ENCODE measurements at regions not wholly inside any gene's neighbourhood (a gene's known extent, or its start where the extent isn't known, plus 50 kb on each side); places are given as distances from the start of the nearest gene placed in this dataset.

- DNase-seq (ENCODE audit: low read depth in 2 of 2): peak in 1 of 2 donors; percentile 16
- H3K4me3 ChIP-seq (replicated peaks in 1 of 2; ENCODE audit: low read depth in 2 of 2, low read length in 2 of 2): no peak overlapping the region
- TF ChIP-seq, protein P1, sequence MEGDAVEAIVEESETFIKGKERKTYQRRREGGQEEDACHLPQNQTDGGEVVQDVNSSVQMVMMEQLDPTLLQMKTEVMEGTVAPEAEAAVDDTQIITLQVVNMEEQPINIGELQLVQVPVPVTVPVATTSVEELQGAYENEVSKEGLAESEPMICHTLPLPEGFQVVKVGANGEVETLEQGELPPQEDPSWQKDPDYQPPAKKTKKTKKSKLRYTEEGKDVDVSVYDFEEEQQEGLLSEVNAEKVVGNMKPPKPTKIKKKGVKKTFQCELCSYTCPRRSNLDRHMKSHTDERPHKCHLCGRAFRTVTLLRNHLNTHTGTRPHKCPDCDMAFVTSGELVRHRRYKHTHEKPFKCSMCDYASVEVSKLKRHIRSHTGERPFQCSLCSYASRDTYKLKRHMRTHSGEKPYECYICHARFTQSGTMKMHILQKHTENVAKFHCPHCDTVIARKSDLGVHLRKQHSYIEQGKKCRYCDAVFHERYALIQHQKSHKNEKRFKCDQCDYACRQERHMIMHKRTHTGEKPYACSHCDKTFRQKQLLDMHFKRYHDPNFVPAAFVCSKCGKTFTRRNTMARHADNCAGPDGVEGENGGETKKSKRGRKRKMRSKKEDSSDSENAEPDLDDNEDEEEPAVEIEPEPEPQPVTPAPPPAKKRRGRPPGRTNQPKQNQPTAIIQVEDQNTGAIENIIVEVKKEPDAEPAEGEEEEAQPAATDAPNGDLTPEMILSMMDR (IDR thresholded peaks at IDR 0.05; ENCODE audit: low read depth, low read length): no peak
These were observed 114.9 kb upstream of the PRLR start for GRCh38 chr5:35345222-35345621.

DNA sequence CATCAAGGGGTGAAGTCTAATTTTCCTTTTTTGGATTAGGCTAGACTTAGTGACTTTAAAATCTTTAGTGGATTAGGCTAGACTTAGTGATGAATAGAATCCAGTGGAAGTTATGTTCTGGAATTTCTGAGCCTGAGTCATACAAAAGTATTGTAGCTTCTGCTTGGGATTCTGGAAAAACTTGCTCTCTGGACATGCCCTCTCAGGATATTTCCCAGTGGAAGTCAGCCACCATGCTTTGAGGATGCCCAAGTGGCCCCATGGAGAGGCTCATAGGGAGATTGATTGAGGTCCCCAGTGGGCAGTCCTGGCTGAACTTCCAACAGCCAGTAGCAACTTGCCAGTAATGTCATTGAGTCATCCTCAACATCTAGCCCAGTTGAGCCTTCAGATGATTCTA, 112.4 kb upstream of the PRLR start:
- DNase-seq (ENCODE audit: low read depth in 2 of 2): no peak
- no peak overlapping the region for H3K4me3 ChIP-seq (replicated peaks in 1 of 2; ENCODE audit: low read depth in 2 of 2, low read length in 2 of 2)
- TF ChIP-seq, protein P1 (IDR thresholded peaks at IDR 0.05; ENCODE audit: low read depth, low read length): no peak

GRCh38 chr5:35341189-35341588, 110.9 kb upstream of the PRLR start:
- TF ChIP-seq, protein P1 (IDR thresholded peaks at IDR 0.05; ENCODE audit: low read depth, low read length): no peak
- H3K4me3 ChIP-seq (replicated peaks in 1 of 2; ENCODE audit: low read depth in 2 of 2, low read length in 2 of 2): no peak overlapping the region
- DNase-seq (ENCODE audit: low read depth in 2 of 2): no peak

DNA sequence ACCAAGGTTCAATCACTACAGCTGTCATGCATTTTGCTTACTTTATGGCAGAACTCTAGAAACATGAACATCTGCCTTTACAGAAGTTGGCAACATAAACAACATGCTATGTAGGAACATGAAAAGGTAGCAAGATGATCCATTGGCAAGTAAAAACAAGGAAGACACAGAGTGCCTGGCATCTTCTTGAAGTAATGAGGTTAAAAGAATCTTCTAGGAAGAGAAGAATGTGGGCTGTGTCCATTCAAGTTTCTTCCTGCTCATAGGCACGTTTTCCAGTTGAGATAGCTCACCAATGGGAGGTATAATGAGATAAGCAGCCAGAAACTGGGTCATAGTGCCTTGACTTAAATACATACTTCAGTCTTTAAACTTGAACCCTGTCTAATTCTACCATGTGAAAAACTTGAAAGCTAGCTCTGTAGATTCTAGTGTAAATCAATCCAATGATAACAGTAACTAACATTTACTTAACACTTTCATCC, 109.4 kb upstream of the PRLR start:
- no peak overlapping the region for H3K4me3 ChIP-seq (replicated peaks in 1 of 2; ENCODE audit: low read depth in 2 of 2, low read length in 2 of 2)
- TF ChIP-seq, protein P1 (IDR thresholded peaks at IDR 0.05; ENCODE audit: low read depth, low read length): no peak
- DNase-seq (ENCODE audit: low read depth in 2 of 2): no peak

DNA sequence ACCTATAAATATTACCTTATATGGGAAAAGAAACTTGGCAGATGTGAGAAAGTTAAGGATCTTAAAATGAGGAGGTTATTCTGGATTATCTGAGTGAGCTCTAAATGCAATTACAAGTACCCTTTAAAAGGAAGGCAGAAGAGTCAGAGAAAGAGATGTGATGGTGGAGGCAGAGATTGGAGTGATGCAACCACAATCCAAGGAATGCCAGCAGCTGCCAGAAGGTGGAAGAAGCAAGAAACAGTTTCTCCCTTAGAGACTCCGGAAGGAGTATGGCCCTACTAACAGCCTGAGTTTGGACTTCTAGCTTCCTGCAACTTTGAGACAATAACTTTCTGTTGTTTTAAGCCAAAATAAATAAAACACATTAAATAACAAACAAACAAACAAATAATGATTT, 108.7 kb upstream of the PRLR start:
- TF ChIP-seq, protein P1 (IDR thresholded peaks at IDR 0.05; ENCODE audit: low read depth, low read length): no peak
- DNase-seq (ENCODE audit: low read depth in 2 of 2): no peak
- no peak overlapping the region for H3K4me3 ChIP-seq (replicated peaks in 1 of 2; ENCODE audit: low read depth in 2 of 2, low read length in 2 of 2)

GRCh38 chr5:35338157-35338453, 107.8 kb upstream of the PRLR start:
- no peak overlapping the region for H3K4me3 ChIP-seq (replicated peaks in 1 of 2; ENCODE audit: low read depth in 2 of 2, low read length in 2 of 2)
- no peak for DNase-seq (ENCODE audit: low read depth in 2 of 2)
- TF ChIP-seq, protein P1 (IDR thresholded peaks at IDR 0.05; ENCODE audit: low read depth, low read length): no peak
